Activated CD8-positive, alpha-beta memory T cell treated with anti-CD3 and anti-CD28 coated beads for 36 hours (primary cell): ENCODE measurements at regions not wholly inside any gene's neighbourhood (a gene's known extent, or its start where the extent isn't known, plus 50 kb on each side); places are given as distances from the start of the nearest gene placed in this dataset.

Experiments used
- CTCF ChIA-PET: fragments of 350-600 bp; sonication (Branson Sonifier 250); formaldehyde crosslinking; loops from one replicate; lab custom pipeline; 2021; ENCODE audit warnings: antibody characterized with exemption; lab: Charles Lee
- POLR2A ChIA-PET: fragments of 350-600 bp; sonication (Branson Sonifier 250); formaldehyde crosslinking; loops from one replicate; lab custom pipeline; 2021; ENCODE audit warnings: antibody characterized with exemption; lab: Charles Lee

GRCh38 chr2:138447889-138448570 lies 53.5 kb upstream of the SPOPL start:
- CTCF ChIA-PET = no interaction called here
- POLR2A ChIA-PET = no interaction called here
